HTR-8/SVneo (cell line): ENCODE measurements at regions not wholly inside any gene's neighbourhood (a gene's known extent, or its start where the extent isn't known, plus 50 kb on each side); places are given as distances from the start of the nearest gene placed in this dataset.

Source experiments
- DNase-seq: peaks from one replicate; pipeline ENCODE4 v3.0.0; 2011; ENCODE audit warnings: low spot score, mixed read lengths; ENCODE audit not compliant: insufficient read length
- FAIRE-seq: peaks from 2 replicates; lab custom pipeline; 2011; peaks lifted over from hg19 to GRCh38; lab: Jason Lieb, UNC

GRCh38 chr3:34534013-34534412 is 735.6 kb downstream of the PDCD6IP start:
- FAIRE-seq (no peak), DNase-seq (no peak)

- no peak for DNase-seq
- no peak for FAIRE-seq
Observed at GRCh38 chr3:34544136-34544535, 745.7 kb downstream of the PDCD6IP start.

GRCh38 chr3:34547297-34547920 is 749.0 kb downstream of the PDCD6IP start:
- FAIRE-seq (no peak), DNase-seq (no peak)

DNA sequence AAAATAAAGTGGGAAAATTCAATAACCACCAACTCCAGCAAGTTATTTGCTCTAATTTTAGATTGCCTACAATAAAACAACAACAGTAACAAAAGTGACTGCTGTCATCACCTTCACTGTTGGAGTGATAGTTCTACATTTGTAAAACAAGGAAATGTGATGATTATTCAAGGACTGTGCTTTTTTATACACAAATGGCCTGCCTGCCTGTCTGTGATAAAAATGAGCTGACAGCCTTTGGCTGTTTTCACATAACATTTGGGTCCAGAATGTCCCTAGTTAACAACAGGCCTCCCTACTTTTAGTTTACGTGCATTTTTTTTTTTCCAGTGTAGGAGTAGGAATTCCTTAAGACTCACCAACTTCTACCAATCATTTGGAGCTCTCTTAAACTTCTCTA is 768.8 kb downstream of the PDCD6IP start:
- no peak for FAIRE-seq
- DNase-seq, result no peak

DNA sequence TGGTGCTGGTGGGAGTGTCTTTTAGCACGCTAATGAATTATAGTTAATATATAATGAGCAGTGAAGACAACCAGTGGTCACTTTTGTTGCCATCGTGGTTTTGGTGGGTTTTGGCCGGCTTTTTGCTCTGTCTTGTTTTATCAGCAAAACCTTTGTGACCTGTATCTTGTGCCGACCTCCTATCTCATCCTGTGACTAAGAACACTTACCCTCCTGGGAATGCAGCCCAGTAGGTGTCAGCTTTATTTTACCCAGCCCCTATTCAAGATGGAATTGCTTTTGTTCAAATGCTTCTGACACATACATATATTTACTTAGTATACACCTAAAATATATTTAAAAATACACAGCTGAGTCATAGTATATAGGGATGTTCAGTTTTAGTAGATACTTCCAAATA is 770.3 kb downstream of the PDCD6IP start:
- FAIRE-seq, result no peak

GRCh38 chr3:34569437-34569836 is 771.0 kb downstream of the PDCD6IP start:
- DNase-seq (no peak), FAIRE-seq (no peak)

More for the DNA sequence above, 770.3 kb downstream of the PDCD6IP start:
- DNase-seq, result no peak

DNA sequence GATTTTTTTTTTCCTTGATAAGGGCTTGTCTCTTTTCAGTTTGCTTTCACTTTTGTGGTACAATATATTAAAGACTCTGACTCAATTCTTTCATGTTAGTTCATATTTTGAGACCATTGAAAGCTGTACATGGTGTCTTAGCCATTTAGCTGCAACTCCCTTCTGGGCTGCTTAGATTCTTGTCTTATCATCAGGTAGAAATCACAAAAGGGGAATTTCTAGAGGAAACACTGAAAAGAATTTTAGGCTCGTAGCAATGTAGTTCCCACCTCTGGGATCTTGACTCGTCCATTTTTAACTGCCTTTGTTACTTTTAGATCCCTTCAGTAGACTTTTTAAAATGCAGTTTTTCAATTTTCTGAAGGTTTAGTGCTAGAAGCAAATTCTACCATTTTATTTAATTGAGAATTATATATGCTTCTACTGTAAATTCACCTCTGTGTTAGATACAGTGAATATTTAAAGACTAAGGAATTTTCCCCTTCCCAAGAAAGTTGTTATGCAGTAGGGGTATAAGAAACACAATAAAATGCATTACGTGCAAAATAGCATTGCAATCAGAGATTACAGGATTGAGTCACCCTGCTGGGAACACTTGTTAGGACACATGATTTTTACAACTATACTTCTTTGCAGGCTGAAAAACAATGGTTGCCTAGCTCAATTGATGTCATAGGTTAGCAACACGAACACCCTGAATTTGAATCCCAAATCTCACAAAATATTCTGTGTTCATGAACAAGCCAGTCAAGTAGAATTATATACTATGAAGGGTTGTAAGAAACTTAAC is 772.7 kb downstream of the PDCD6IP start:
- FAIRE-seq, result no peak
- DNase-seq, result no peak

DNA sequence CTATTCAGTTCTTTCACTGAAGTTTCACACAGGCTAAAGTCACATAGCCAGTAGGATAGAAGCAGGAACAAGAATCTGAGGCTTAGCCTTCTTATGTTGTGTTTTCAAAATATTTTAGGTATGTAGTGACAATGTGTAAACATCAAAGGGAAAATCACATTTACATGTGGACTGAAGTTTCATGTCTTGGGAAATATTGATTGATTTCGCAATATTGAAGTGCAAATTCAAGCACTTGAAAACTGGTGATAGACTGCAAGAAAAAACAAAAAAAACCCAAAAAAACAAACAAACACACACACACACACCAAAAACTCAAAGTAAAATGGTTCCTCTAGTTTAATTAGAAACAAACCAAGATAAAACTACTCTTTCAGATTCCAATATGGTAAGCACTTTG is 773.3 kb downstream of the PDCD6IP start:
- no peak for FAIRE-seq
- DNase-seq, result no peak

DNA sequence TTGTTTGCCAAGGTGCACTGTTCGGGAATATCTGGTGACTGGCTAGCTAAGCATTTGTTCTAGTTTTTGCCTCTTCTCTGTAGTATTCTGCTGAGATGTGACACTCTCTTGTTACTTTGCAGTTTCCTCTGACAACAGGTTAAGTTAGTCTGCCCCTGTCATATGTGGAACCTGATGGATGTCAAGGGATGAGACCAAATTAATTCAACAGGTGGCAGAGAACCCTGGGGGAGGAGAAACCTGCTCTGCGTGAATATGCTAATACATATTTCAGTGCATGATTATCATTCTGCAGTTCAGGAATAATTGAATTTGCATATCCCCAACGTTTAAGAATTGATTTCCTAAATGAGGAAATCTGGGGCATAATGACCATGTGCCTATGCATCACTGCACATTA is 777.3 kb downstream of the PDCD6IP start:
- FAIRE-seq (no peak), DNase-seq (no peak)

DNA sequence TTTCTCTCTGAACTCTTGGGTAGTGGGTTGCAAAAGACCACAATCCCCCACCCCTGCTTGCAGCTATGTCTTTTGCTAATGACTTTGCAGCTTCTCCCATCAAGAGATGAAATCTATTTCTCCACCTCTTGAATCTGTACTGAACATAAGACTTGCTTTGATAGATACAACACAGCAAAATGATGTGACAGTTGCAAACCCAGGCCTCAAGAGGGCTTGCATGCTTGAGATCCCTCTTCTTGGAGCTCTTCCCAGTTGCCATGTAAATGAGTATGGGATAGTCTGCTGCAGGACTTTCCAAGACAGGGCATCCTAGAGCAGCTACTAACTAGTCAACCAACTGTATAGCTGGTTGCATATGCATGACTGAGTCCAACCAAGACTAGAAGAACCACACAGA is 783.6 kb downstream of the PDCD6IP start:
- DNase-seq (no peak), FAIRE-seq (no peak)

DNA sequence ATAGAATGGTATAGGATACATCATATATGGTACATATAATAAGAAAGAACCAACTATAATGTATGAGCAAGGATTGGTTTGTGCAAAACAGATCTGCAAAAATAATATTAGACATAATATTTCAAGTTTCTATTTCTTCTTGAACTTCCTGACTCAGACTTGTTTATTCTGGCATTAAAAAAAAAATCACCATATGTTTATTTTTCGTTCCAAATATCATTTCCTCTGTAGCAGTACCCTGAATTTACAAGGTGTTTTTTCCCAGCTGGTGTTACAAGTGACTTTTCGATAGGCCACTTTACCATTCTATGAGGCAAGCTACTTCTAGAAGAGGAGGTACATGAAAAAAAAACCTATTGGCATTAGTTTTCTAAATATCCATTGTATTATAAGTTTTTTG is 785.0 kb downstream of the PDCD6IP start:
- FAIRE-seq (no peak), DNase-seq (no peak)

- no peak for FAIRE-seq
Observed at GRCh38 chr3:34584971-34585370, 786.5 kb downstream of the PDCD6IP start.

DNA sequence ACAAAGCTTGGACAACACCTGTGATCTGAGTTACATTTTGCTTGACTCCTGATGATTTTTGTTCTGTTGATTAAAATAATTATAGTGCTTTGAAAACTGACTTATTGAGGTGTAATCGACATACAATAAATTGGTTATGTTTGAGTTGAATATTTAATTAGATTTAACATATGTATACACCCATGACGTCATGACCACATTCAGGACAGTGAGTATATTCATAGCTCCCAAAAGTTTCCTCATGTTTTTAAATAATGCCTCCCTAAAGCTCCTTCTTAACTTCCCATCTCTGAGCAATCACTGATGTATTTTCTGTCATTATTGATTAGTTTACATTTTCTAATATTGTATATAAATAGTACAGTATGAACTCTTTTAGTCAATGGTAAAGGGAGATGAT is 801.2 kb downstream of the PDCD6IP start:
- FAIRE-seq (no peak), DNase-seq (no peak)

More at GRCh38 chr3:34584971-34585370, 786.5 kb downstream of the PDCD6IP start:
- DNase-seq, result no peak

GRCh38 chr3:34619990-34620389 is 821.6 kb downstream of the PDCD6IP start:
- no peak for DNase-seq

DNA sequence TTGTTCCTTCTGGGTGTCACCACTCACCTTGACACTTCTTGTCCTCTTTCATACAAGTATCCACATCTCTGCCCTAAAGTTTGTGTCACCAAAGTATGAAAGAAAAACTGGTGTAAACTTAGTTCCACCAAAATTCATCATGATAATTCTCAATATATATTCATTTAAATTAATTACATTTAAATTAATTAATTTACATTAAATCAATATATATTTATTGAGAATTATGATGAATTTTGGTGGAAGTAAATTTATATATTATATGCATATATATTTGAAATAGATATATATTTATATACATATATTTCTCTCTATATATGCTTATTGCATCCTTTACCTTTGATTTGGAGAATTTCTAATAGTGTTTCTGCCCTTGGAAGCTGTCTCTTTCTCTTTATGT is 828.3 kb downstream of the PDCD6IP start:
- FAIRE-seq, result no peak

More at GRCh38 chr3:34619990-34620389, 821.6 kb downstream of the PDCD6IP start:
- no peak for FAIRE-seq

GRCh38 chr3:34634939-34635338 is 836.5 kb downstream of the PDCD6IP start:
- no peak for DNase-seq
- no peak for FAIRE-seq

More for the DNA sequence above, 828.3 kb downstream of the PDCD6IP start:
- no peak for DNase-seq

- no peak for DNase-seq
- no peak for FAIRE-seq
Observed at GRCh38 chr3:34635352-34635850, 837.0 kb downstream of the PDCD6IP start.

- FAIRE-seq, result no peak
Observed at GRCh38 chr3:34646911-34647460, 848.6 kb downstream of the PDCD6IP start.

DNA sequence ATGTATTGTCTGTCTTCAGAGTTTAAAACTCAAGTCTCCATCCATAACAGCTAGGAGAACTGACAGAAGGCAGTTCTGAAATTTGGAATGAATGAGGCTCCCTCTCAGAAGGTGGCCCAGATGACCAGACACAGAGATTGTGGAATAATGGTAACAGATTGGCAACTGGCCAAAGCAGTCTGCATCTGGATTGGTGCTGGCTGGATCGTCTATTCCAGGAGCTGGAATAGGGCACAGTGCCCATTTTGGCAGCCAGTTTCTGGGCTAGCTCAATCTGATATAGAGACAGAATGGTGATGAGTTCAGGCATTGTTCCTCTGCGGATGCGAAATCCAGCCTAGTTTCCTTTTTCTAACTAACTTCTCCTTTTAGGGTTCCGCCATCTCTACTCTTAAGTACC is 851.7 kb downstream of the PDCD6IP start:
- DNase-seq, result no peak
- FAIRE-seq, result no peak

More at GRCh38 chr3:34646911-34647460, 848.6 kb downstream of the PDCD6IP start:
- no peak for DNase-seq

- FAIRE-seq (no peak), DNase-seq (no peak)
Observed at GRCh38 chr3:34668915-34669314, 870.5 kb downstream of the PDCD6IP start.

GRCh38 chr3:34669490-34669889 is 871.1 kb downstream of the PDCD6IP start:
- DNase-seq (no peak), FAIRE-seq (no peak)
